Caco-2 (cell line): ENCODE measurements at regions not wholly inside any gene's neighbourhood (a gene's known extent, or its start where the extent isn't known, plus 50 kb on each side); places are given as distances from the start of the nearest gene placed in this dataset.

ENCODE experiments used
- BruUV-seq: library from RNA; stranded (reverse); fragments of 400-500 nt; replicated peaks from 2 replicates; lab custom pipeline; 2021; lab: Mats Ljungman, UMichigan
- CTCF ChIA-PET: fragments of 300-600 bp; sonication (Branson Sonifier 250); formaldehyde crosslinking; loops from one replicate; lab custom pipeline; 2022; ENCODE audit warnings: antibody characterized with exemption; lab: Charles Lee
- POLR2A ChIA-PET: fragments of 300-600 bp; sonication (Branson Sonifier 250); formaldehyde crosslinking; loops from one replicate; lab custom pipeline; 2022; ENCODE audit warnings: antibody characterized with exemption; lab: Charles Lee
- DNase-seq, 2 experiments: peaks; one replicate each; pipeline versions ENCODE4 v3.0.0 to v3.0.0-alpha.2; 2020 to 2022
- H3K27me3 ChIP-seq: replicated peaks from 2 replicates; pipeline ENCODE4 v1.6.0; 2011; ENCODE audit warnings: low read length; ENCODE audit not compliant: control insufficient read depth, insufficient read depth
- H3K36me3 ChIP-seq: 2 replicates; pipeline ENCODE4 v1.5.1; 2011; ENCODE audit warnings: low read length; ENCODE audit not compliant: control insufficient read depth, insufficient read depth
- H3K4me1 ChIP-seq: fragments of 250-450 bp; sonication (Bioruptor Pico); 2 replicates; pipeline ENCODE4 v1.5.1; 2020; ENCODE audit warnings: mild to moderate bottlenecking
- H3K4me3 ChIP-seq: 2 replicates; pipeline ENCODE4 v1.5.1; 2011; ENCODE audit warnings: low read depth, mild to moderate bottlenecking, control low read depth, low read length
- H3K9me3 ChIP-seq: fragments of 250-450 bp; sonication (Bioruptor Pico); 2 replicates; pipeline ENCODE4 v1.5.1; 2020; ENCODE audit warnings: mild to moderate bottlenecking, moderate library complexity
- H3K27ac Mint-ChIP-seq: one replicate; pipeline ENCODE4 v1.8.0; 2022; ENCODE audit warnings: mixed read lengths; ENCODE audit not compliant: unreplicated experiment
- H3K27me3 Mint-ChIP-seq: one replicate; pipeline ENCODE4 v1.8.0; 2022; ENCODE audit warnings: mixed read lengths; ENCODE audit not compliant: insufficient read depth, unreplicated experiment
- H3K36me3 Mint-ChIP-seq: one replicate; pipeline ENCODE4 v1.8.0; 2022; ENCODE audit warnings: mild to moderate bottlenecking, mixed read lengths; ENCODE audit not compliant: insufficient read depth, unreplicated experiment
- H3K4me1 Mint-ChIP-seq: one replicate; pipeline ENCODE4 v1.8.0; 2022; ENCODE audit warnings: low read depth, mixed read lengths; ENCODE audit not compliant: unreplicated experiment
- H3K4me3 Mint-ChIP-seq: one replicate; pipeline ENCODE4 v1.8.0; 2022; ENCODE audit warnings: mild to moderate bottlenecking, moderate library complexity, mixed read lengths; ENCODE audit not compliant: unreplicated experiment
- H3K9me3 Mint-ChIP-seq: one replicate; pipeline ENCODE4 v1.8.0; 2022; ENCODE audit warnings: mixed read lengths; ENCODE audit not compliant: unreplicated experiment
- CTCF ChIP-seq, 2 experiments: fragments of 200-600 bp in 1 of 2; IDR thresholded peaks; 1 replicate in 1 of 2; 2 replicates in 1 of 2; pipeline versions ENCODE4 v1.5.1 to v1.8.0; 2011 to 2022; ENCODE audit warnings: antibody characterized with exemption in 1 of 2, control low read depth in 1 of 2, inconsistent platforms in 1 of 2, low read depth in 1 of 2, low read length in 1 of 2, mild to moderate bottlenecking in 1 of 2, moderate library complexity in 1 of 2; ENCODE audit not compliant: insufficient read depth in 1 of 2, severe bottlenecking in 1 of 2, unreplicated experiment in 1 of 2
- intact Hi-C: fragments of 100-400 bp; cut with micrococcal nuclease; formaldehyde crosslinking; loops from one replicate; pipeline ENCODE4 v1.10.0; 2022; ENCODE audit not compliant: unreplicated experiment

- no peak for TF ChIP-seq CTCF (IDR thresholded peaks at IDR 0.05; ENCODE audit: insufficient read depth in 1 of 2, low read depth in 1 of 2, low read length in 1 of 2, severe bottlenecking in 1 of 2, unreplicated experiment in 1 of 2)
- no peaks in the 10 kb centered on the region for H3K27me3 Mint-ChIP-seq
- H3K4me1 Mint-ChIP-seq = no peaks in the 10 kb centered on the region
- no peak overlapping the region for H3K4me3 Mint-ChIP-seq
- no TSS peak for BruUV-seq
- ChIA-PET CTCF (no interaction called here), POLR2A (no interaction called here)
- no peaks in the 10 kb centered on the region for H3K9me3 Mint-ChIP-seq
- Histone ChIP-seq H3K9me3 (no peaks in the 10 kb centered on the region), H3K4me3 (no peak overlapping the region), H3K36me3 (no peaks in the 10 kb centered on the region), H3K4me1 (no peaks in the 10 kb centered on the region), H3K27me3 (no peaks in the 10 kb centered on the region)
- no peaks in the 10 kb centered on the region for H3K36me3 Mint-ChIP-seq
- H3K27ac Mint-ChIP-seq = no peak overlapping the region
- intact Hi-C loops = no loop called here
- DNase-seq = no peak
Measured at GRCh38 chr14:47790477-47790876, 115.1 kb upstream of the MDGA2 start.

GRCh38 chr14:47785058-47785457 is 109.7 kb upstream of the MDGA2 start:
- CTCF ChIA-PET = no interaction called here
- intact Hi-C loops = no loop called here
- TF ChIP-seq CTCF (IDR thresholded peaks at IDR 0.05; ENCODE audit: insufficient read depth in 1 of 2, low read depth in 1 of 2, low read length in 1 of 2, severe bottlenecking in 1 of 2, unreplicated experiment in 1 of 2) = no peak
- H3K4me1 ChIP-seq = no peaks in the 10 kb centered on the region
- H3K4me1 Mint-ChIP-seq = no peaks in the 10 kb centered on the region
- no peaks in the 10 kb centered on the region for H3K9me3 ChIP-seq
- H3K36me3 Mint-ChIP-seq = no peaks in the 10 kb centered on the region
- POLR2A ChIA-PET = no interaction called here
- DNase-seq = no peak
- no peak overlapping the region for H3K4me3 Mint-ChIP-seq
- no peaks in the 10 kb centered on the region for H3K36me3 ChIP-seq
- H3K27ac Mint-ChIP-seq = no peak overlapping the region
- BruUV-seq = no TSS peak
- no peaks in the 10 kb centered on the region for H3K27me3 ChIP-seq
- H3K4me3 ChIP-seq = no peak overlapping the region
- no peaks in the 10 kb centered on the region for H3K27me3 Mint-ChIP-seq
- H3K9me3 Mint-ChIP-seq = no peaks in the 10 kb centered on the region

GRCh38 chr14:47778631-47779030 is 103.2 kb upstream of the MDGA2 start:
- H3K36me3 Mint-ChIP-seq = no peaks in the 10 kb centered on the region

More at GRCh38 chr14:47778631-47779030, 103.2 kb upstream of the MDGA2 start:
- no peak for DNase-seq
- BruUV-seq = no TSS peak
- H3K27me3 Mint-ChIP-seq = no peaks in the 10 kb centered on the region
- no peak overlapping the region for H3K4me3 Mint-ChIP-seq
- Histone ChIP-seq H3K4me3 (no peak overlapping the region), H3K27me3 (no peaks in the 10 kb centered on the region), H3K9me3 (no peaks in the 10 kb centered on the region), H3K4me1 (no peaks in the 10 kb centered on the region), H3K36me3 (no peaks in the 10 kb centered on the region)
- no peak for TF ChIP-seq CTCF (IDR thresholded peaks at IDR 0.05; ENCODE audit: insufficient read depth in 1 of 2, low read depth in 1 of 2, low read length in 1 of 2, severe bottlenecking in 1 of 2, unreplicated experiment in 1 of 2)
- H3K4me1 Mint-ChIP-seq = no peaks in the 10 kb centered on the region
- CTCF ChIA-PET = no interaction called here
- POLR2A ChIA-PET = no interaction called here
- intact Hi-C loops = no loop called here
- H3K9me3 Mint-ChIP-seq = no peaks in the 10 kb centered on the region
- H3K27ac Mint-ChIP-seq = no peak overlapping the region
